NCI-H146 (cell line): ENCODE measurements at regions not wholly inside any gene's neighbourhood (a gene's known extent, or its start where the extent isn't known, plus 50 kb on each side); places are given as distances from the start of the nearest gene placed in this dataset.
"Not testable (repeated sequence)": the region's sequence is repeated elsewhere in the genome, so short reads cannot be mapped to it uniquely, and the experiment has no call there.

Experiments
- DNase-seq: peaks from one replicate; lab custom pipeline; 2025; lab: John Stamatoyannopoulos, UW

- no peak for DNase-seq
Measured at GRCh38 chrX:16320765-16321355, 153.6 kb downstream of the MAGEB17 start.

GRCh38 chrX:16333453-16333852 is 166.2 kb downstream of the MAGEB17 start:
- DNase-seq, result no peak

GRCh38 chrX:16335181-16335580 is 167.9 kb downstream of the MAGEB17 start:
- no peak for DNase-seq

DNA sequence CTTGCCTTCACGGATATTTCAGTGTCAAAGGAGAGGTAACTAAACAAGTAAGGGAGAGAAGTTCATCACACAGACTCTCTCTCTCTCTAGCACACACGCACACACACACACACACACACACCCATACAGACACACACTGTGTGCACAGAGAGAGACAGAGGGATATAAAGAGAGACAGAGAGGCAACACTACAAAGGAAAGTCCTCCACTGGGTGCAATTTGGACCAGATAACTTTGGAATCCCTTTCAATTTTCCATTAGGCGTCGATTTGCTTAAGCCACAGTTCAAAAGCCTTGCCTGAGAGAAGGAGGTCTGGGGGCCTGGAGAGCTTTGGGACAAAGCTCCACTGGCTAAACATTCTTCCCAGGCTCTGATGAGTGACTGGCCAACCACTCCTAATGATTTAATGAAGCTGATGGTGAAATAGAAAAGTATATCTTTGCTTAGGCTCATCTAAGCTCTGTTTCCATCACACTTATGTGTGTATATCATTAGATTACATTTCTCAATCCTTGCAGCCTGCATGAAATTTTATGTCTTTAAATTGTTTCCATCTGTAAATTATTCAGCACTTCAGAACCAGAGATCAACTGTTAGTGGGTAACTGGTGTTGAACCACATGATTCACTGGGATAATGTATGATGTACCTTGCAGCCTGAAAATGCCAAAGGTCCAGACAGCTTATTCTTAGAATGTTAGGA is 180.8 kb downstream of the MAGEB17 start:
- DNase-seq, result no peak

- no peak for DNase-seq
Measured at GRCh38 chrX:16357902-16358301, 190.6 kb downstream of the MAGEB17 start.

- not testable (repeated sequence) for DNase-seq
Measured at GRCh38 chrX:16360056-16360455, 192.8 kb downstream of the MAGEB17 start.

- no peak for DNase-seq
Measured at GRCh38 chrX:16368696-16369095, 201.4 kb downstream of the MAGEB17 start.

- no peak for DNase-seq
Measured at GRCh38 chrX:16376056-16376455, 208.8 kb downstream of the MAGEB17 start.

DNA sequence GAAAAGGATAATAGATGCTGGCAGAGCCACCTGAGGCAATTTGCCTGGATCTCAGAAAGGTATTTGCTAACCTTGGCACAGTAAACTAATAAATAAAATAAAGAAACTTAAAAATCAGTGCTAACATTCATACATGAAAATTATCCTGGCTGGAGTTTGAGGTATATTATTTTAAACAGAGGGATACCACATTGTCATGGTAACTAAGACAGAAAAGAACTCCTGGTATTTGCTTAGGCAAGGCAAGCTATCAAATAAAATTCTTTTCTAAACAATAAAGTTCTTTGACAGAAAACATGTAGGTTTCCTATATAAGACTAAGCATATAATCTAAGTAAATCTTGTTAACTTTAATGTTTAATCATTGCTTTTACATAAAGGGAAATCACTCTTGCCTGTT is 218.8 kb downstream of the MAGEB17 start:
- DNase-seq, result no peak

GRCh38 chrX:16392597-16392996 is 225.3 kb downstream of the MAGEB17 start:
- no peak for DNase-seq

- DNase-seq, result no peak
Measured at GRCh38 chrX:16394290-16394689, 227.0 kb downstream of the MAGEB17 start.

DNA sequence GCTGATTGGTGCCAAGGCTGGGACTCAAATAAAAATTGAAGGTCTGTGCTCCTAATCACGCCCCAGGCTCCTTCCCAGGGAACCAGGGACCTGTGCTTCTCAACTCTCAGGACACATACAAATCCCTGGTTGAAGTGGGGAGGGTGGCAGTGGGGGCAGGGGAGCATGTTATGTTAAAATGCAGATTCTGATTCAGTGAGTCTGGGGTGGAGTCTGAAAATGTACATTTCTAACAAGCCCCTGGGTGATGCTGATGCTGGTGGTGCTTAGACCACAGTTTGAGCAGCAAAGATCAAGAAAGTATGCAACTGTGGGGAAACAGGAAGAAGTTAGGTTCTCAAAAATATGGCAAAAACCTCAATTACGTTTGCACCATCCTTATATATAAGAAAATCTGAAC is 236.5 kb downstream of the MAGEB17 start:
- no peak for DNase-seq

GRCh38 chrX:16416588-16416987 is 233.4 kb upstream of the S100G start:
- no peak for DNase-seq

DNA sequence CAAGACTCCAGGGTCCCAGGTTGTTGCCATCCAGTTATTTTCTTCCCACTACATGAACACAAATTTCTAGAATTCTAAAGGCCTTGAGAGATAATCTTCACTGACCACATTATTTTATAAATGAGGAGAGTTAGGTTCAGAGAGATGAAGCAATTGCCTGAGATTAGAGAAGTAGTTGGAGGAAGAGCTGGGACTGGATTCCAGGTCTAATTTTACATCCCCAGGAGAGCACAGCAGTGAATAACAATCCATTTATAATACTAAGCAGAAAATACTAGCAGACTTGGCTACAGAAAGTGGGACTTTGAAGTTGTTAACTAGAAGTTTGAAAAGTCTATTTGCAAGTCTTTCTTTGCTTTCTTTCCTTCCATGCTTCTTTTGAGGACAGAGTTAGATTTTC is 231.3 kb upstream of the S100G start:
- no peak for DNase-seq

- DNase-seq, result no peak
Measured at GRCh38 chrX:16427668-16428067, 222.3 kb upstream of the S100G start.

GRCh38 chrX:16429406-16429805 is 220.6 kb upstream of the S100G start:
- DNase-seq, result no peak

GRCh38 chrX:16431266-16431665 is 218.7 kb upstream of the S100G start:
- DNase-seq, result no peak

GRCh38 chrX:16433021-16433420 is 216.9 kb upstream of the S100G start:
- no peak for DNase-seq

GRCh38 chrX:16435399-16435986 is 214.5 kb upstream of the S100G start:
- no peak for DNase-seq

- peak; percentile 52 for DNase-seq
Measured at GRCh38 chrX:16436348-16437188, 213.4 kb upstream of the S100G start.

- no peak for DNase-seq
Measured at GRCh38 chrX:16440446-16440845, 209.5 kb upstream of the S100G start.

- DNase-seq, result no peak
Measured at GRCh38 chrX:16444353-16444752, 205.6 kb upstream of the S100G start.
